WTC11 (cell line): ENCODE measurements at regions not wholly inside any gene's neighbourhood (a gene's known extent, or its start where the extent isn't known, plus 50 kb on each side); places are given as distances from the start of the nearest gene placed in this dataset.

Experiments
- GABPB1 ChIP-seq: sonication (generic); formaldehyde crosslinking; IDR thresholded peaks from 2 replicates; pipeline ENCODE4 v1.8.1; 2023; ENCODE audit warnings: mild to moderate bottlenecking, missing genetic modification reagents
- TF ChIP-seq, protein P1 (sequence below): fragments of 200-600 bp; IDR thresholded peaks from 2 replicates; pipeline ENCODE4 v1.8.0; 2022; ENCODE audit warnings: antibody characterized with exemption
- TF ChIP-seq, protein P2 (sequence below): sonication (generic); formaldehyde crosslinking; conservative IDR thresholded peaks from 2 replicates; pipeline ENCODE4 v1.8.1; 2022; ENCODE audit warnings: mild to moderate bottlenecking, missing genetic modification reagents

DNA sequence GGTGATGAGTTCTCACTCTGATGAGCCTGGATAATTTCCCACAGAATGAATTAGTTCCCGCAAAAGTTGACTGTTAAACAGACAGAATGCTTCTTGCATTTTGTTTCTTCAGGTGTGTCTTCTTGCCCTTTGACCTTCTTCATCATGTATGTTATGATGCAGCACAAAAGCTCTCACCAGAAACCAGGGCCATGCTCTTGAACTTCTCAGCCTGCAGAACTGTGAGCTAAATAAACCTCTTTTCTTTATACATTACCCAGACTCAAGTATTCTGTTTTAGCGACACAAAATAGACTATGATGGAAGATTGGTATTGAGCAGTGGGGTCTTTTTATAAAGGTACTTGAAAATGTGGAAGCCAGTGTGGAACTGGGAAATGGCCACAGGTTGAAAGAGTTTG lies 95.2 kb upstream of the TNS3 start:
- TF ChIP-seq, protein P1, sequence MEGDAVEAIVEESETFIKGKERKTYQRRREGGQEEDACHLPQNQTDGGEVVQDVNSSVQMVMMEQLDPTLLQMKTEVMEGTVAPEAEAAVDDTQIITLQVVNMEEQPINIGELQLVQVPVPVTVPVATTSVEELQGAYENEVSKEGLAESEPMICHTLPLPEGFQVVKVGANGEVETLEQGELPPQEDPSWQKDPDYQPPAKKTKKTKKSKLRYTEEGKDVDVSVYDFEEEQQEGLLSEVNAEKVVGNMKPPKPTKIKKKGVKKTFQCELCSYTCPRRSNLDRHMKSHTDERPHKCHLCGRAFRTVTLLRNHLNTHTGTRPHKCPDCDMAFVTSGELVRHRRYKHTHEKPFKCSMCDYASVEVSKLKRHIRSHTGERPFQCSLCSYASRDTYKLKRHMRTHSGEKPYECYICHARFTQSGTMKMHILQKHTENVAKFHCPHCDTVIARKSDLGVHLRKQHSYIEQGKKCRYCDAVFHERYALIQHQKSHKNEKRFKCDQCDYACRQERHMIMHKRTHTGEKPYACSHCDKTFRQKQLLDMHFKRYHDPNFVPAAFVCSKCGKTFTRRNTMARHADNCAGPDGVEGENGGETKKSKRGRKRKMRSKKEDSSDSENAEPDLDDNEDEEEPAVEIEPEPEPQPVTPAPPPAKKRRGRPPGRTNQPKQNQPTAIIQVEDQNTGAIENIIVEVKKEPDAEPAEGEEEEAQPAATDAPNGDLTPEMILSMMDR, result no peak
- TF ChIP-seq GABPB1 (CRISPR knock-in tag), result no peak
- TF ChIP-seq, protein P2, sequence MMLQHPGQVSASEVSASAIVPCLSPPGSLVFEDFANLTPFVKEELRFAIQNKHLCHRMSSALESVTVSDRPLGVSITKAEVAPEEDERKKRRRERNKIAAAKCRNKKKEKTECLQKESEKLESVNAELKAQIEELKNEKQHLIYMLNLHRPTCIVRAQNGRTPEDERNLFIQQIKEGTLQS (CRISPR knock-in tag), result no peak
